HepG2 (cell line): ENCODE measurements at regions not wholly inside any gene's neighbourhood (a gene's known extent, or its start where the extent isn't known, plus 50 kb on each side); places are given as distances from the start of the nearest gene placed in this dataset.

ENCODE experiments used
- GABPB1 ChIP-seq: IDR thresholded peaks from 2 replicates; pipeline ENCODE4 v1.6.1; 2016; ENCODE audit warnings: mild to moderate bottlenecking, missing genetic modification reagents, moderate library complexity, missing compliant biosample characterization
- KDM6A ChIP-seq: IDR thresholded peaks from 2 replicates; pipeline ENCODE4 v1.6.1; 2016; ENCODE audit warnings: low read depth
- RERE ChIP-seq: IDR thresholded peaks from 2 replicates; pipeline ENCODE4 v1.6.1; 2016; ENCODE audit warnings: low read depth, missing genetic modification reagents, missing compliant biosample characterization
- ZKSCAN1 ChIP-seq: fragments of 150-350 bp; IDR thresholded peaks from 2 replicates; pipeline ENCODE4 v1.6.1; 2014; ENCODE audit warnings: low read length
- ZNF552 ChIP-seq: sonication (generic); formaldehyde crosslinking; IDR thresholded peaks from 2 replicates; pipeline ENCODE4 v1.9.0; 2022; ENCODE audit warnings: missing genetic modification reagents, mild to moderate bottlenecking, borderline replicate concordance
- ZZZ3 ChIP-seq: sonication (generic); formaldehyde crosslinking; IDR thresholded peaks from 2 replicates; pipeline ENCODE4 v1.4.0; 2020; ENCODE audit warnings: missing genetic modification reagents, mild to moderate bottlenecking, borderline replicate concordance
- TF ChIP-seq, protein P1 (sequence below): sonication (generic); formaldehyde crosslinking; IDR thresholded peaks from 2 replicates; pipeline ENCODE4 v1.5.0; 2020; ENCODE audit warnings: missing genetic modification reagents
- TF ChIP-seq, protein P2 (sequence below): sonication (generic); formaldehyde crosslinking; IDR thresholded peaks from 2 replicates; pipeline ENCODE4 v1.4.0; 2020; ENCODE audit warnings: missing genetic modification reagents
- TF ChIP-seq, protein P3 (sequence below): sonication (generic); formaldehyde crosslinking; IDR thresholded peaks from 2 replicates; pipeline ENCODE4 v1.8.1; 2022; ENCODE audit warnings: mild to moderate bottlenecking, missing genetic modification reagents
- TF ChIP-seq, protein P4 (sequence below): sonication (generic); formaldehyde crosslinking; IDR thresholded peaks from 2 replicates; pipeline ENCODE4 v1.5.0; 2020; ENCODE audit warnings: mild to moderate bottlenecking, missing genetic modification reagents

GRCh38 chr6:168248148-168248620 is 71.4 kb downstream of the DACT2 start (continued):
- TF ChIP-seq RERE (peak; percentile 35; the same call in 1 of the 2 replicates), GABPB1 (CRISPR knock-in tag) (no peak), KDM6A (CRISPR knock-in tag) (no peak), ZKSCAN1 (no peak), ZZZ3 (no peak), ZNF552 (CRISPR knock-in tag) (no peak)
- TF ChIP-seq, protein P1, sequence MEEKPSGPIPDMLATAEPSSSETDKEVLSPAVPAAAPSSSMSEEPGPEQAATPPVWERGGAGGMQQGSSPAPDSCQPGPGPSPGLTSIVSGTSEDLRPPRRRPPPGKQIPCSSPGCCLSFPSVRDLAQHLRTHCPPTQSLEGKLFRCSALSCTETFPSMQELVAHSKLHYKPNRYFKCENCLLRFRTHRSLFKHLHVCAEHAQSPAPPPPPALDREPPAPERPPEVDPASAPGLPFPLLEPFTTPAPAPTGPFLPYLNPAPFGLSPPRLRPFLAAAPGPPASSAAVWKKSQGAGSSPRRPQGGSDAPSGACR (CRISPR knock-in tag), result no peak
- TF ChIP-seq, protein P2, sequence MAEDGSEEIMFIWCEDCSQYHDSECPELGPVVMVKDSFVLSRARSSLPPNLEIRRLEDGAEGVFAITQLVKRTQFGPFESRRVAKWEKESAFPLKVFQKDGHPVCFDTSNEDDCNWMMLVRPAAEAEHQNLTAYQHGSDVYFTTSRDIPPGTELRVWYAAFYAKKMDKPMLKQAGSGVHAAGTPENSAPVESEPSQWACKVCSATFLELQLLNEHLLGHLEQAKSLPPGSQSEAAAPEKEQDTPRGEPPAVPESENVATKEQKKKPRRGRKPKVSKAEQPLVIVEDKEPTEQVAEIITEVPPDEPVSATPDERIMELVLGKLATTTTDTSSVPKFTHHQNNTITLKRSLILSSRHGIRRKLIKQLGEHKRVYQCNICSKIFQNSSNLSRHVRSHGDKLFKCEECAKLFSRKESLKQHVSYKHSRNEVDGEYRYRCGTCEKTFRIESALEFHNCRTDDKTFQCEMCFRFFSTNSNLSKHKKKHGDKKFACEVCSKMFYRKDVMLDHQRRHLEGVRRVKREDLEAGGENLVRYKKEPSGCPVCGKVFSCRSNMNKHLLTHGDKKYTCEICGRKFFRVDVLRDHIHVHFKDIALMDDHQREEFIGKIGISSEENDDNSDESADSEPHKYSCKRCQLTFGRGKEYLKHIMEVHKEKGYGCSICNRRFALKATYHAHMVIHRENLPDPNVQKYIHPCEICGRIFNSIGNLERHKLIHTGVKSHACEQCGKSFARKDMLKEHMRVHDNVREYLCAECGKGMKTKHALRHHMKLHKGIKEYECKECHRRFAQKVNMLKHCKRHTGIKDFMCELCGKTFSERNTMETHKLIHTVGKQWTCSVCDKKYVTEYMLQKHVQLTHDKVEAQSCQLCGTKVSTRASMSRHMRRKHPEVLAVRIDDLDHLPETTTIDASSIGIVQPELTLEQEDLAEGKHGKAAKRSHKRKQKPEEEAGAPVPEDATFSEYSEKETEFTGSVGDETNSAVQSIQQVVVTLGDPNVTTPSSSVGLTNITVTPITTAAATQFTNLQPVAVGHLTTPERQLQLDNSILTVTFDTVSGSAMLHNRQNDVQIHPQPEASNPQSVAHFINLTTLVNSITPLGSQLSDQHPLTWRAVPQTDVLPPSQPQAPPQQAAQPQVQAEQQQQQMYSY (CRISPR knock-in tag), result no peak
- TF ChIP-seq, protein P3, sequence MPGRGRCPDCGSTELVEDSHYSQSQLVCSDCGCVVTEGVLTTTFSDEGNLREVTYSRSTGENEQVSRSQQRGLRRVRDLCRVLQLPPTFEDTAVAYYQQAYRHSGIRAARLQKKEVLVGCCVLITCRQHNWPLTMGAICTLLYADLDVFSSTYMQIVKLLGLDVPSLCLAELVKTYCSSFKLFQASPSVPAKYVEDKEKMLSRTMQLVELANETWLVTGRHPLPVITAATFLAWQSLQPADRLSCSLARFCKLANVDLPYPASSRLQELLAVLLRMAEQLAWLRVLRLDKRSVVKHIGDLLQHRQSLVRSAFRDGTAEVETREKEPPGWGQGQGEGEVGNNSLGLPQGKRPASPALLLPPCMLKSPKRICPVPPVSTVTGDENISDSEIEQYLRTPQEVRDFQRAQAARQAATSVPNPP (CRISPR knock-in tag), result no peak
- TF ChIP-seq, protein P4, sequence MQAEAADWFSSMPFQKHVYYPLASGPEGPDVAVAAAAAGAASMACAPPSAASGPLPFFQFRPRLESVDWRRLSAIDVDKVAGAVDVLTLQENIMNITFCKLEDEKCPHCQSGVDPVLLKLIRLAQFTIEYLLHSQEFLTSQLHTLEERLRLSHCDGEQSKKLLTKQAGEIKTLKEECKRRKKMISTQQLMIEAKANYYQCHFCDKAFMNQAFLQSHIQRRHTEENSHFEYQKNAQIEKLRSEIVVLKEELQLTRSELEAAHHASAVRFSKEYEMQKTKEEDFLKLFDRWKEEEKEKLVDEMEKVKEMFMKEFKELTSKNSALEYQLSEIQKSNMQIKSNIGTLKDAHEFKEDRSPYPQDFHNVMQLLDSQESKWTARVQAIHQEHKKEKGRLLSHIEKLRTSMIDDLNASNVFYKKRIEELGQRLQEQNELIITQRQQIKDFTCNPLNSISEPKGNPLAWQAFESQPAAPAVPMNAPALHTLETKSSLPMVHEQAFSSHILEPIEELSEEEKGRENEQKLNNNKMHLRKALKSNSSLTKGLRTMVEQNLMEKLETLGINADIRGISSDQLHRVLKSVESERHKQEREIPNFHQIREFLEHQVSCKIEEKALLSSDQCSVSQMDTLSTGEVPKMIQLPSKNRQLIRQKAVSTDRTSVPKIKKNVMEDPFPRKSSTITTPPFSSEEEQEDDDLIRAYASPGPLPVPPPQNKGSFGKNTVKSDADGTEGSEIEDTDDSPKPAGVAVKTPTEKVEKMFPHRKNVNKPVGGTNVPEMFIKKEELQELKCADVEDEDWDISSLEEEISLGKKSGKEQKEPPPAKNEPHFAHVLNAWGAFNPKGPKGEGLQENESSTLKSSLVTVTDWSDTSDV (CRISPR knock-in tag), result no peak
